A172 (cell line): ENCODE measurements at regions not wholly inside any gene's neighbourhood (a gene's known extent, or its start where the extent isn't known, plus 50 kb on each side); places are given as distances from the start of the nearest gene placed in this dataset.
"Not testable (repeated sequence)": the region's sequence is repeated elsewhere in the genome, so short reads cannot be mapped to it uniquely, and the experiment has no call there.

Experiments used
- DNase-seq: peaks from one replicate; pipeline ENCODE4 v3.0.0-alpha.2; 2015; ENCODE audit warnings: low spot score

- no peak for DNase-seq
Measured at GRCh38 chr6:27624694-27625262, 151.9 kb upstream of the ZNF184 start.

DNA sequence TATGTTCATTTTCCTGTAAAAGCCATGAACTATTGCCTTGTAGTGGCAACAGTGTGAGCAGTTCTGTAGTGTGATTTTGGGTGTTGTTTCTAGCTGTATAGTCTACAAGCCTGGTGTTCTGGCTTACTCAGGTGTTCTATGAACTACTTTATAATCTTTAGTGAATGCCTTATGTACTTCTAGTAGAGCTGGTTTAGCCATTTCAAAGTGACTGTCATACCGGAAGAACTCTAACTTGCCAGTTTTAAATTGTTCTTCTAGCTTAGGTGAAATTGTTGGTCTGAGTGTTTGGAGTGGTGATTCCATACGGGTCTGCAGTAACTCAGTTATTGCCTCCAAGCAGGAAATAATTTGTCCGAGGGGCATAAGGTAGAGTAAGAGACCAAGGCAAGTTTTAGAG lies 150.2 kb upstream of the ZNF184 start:
- DNase-seq, result no peak

GRCh38 chr6:27619436-27619835 lies 146.5 kb upstream of the ZNF184 start:
- no peak for DNase-seq

GRCh38 chr6:27617700-27618689 lies 145.1 kb upstream of the ZNF184 start:
- peak; percentile 68 for DNase-seq

GRCh38 chr6:27617046-27617687 lies 144.3 kb upstream of the ZNF184 start:
- DNase-seq, result peak; percentile 33

- no peak for DNase-seq
Measured at GRCh38 chr6:27616328-27617045, 143.6 kb upstream of the ZNF184 start.

DNA sequence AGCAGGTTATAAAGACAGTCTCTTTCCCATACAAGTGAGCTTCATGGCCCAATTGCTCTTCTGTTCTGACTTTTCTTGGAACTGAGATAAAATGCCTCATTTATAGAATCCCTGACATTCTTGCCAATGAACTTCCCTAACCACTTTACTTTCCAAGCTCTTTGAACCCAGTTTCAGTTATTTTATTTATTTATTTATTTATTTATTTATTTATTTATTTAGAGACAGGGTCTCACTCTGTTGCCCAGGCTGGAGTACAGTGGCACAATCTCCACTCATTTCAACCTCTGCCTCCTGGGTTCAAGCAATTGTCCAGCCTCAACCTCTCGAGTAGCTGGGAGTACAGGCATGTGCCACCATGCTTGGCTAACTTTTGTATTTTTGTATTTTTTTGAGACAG lies 138.5 kb upstream of the ZNF184 start:
- no peak for DNase-seq

- peak; percentile 63 for DNase-seq
Measured at GRCh38 chr6:27608916-27609883, 136.3 kb upstream of the ZNF184 start.

DNA sequence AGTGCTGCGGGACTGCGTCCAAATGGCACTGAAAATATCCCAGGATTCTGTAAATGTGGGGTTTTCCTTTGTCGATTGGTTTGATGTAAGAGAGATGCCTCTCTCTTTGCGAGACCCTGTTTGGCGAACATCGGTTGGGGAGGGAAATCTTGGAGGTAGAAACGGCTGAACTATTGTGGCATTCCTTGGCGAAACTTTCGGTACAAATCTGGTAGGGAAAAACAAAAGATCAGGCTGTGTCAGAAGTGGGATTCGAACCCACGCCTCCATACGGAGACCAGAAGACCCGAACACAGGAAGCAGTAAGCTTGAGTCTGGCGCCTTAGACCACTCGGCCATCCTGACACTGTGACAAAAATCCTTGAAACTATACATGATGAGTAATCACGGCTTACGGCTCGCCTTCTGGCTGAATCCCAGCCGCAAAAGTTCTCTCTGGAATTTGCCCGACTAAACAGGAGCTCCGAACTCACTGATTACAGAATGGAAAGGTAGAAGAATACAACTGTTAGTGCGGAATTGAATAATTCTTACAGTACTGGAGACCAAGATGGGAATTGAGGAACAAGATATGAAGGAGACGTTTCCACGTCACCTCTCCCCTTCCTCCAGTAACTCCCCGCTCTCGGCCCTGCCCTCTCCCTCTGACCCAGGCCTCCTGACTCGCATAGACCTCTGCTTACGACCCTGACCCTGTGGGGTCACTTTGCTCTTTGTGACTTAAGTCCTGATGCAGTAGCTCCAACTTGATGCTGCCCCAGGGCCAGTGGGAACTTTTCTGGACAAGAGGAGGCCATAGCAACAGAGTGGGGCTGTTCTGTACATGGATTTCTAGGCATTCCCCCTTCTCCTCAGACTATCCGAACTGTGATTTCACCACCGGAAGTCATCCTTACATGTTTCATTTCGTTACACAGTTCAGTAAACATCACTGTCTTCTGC lies 132.8 kb upstream of the ZNF184 start:
- DNase-seq, result peak; percentile 92

DNA sequence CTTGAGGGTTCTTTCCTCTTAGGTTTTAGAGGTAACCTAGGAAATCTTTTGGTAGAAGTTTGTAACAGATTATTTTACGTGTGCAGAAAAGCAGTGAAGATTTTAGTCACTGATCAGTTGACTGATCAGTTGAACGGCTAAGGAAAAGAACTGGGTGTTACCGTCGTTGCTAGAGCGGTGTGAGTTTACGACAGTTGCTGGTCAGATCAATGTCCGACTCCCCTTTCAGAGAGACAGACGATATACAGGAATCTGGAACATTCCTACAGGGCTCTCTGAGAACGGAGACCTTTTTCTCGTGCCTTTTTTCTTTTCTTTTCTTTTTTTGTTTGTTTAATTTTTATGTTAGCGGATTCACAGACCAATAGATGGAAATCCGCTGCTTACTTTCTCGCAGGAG lies 132.1 kb upstream of the ZNF184 start:
- peak; percentile 32 for DNase-seq

DNA sequence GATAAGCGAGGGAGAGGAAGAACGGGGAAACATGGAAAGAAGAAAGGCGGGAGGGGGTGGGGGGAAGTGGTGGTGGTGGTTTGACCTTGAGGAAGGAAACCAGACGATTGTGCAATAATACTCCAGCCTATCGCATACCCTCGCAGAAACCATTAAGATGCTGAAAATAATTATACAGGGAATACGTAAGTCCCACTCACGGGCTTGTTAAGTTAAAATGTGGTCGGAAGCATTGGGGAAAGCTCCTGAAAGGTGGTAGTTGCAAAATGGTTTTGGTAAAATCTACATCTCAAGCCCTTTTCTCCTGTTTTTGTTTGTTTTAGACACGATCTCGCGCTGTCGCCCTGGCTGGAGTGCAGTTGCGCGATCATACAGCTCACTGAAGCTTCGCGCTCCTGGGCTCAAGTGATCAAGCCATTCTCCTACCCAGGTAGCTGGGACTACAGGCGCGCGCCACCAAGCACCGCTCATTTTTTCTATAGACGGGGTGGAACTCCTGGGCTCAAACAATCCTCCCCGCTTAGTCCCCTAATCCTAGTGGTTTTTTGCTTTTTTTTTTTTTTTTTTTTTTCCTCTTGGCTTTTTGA lies 128.9 kb upstream of the ZNF184 start:
- DNase-seq, result no peak

DNA sequence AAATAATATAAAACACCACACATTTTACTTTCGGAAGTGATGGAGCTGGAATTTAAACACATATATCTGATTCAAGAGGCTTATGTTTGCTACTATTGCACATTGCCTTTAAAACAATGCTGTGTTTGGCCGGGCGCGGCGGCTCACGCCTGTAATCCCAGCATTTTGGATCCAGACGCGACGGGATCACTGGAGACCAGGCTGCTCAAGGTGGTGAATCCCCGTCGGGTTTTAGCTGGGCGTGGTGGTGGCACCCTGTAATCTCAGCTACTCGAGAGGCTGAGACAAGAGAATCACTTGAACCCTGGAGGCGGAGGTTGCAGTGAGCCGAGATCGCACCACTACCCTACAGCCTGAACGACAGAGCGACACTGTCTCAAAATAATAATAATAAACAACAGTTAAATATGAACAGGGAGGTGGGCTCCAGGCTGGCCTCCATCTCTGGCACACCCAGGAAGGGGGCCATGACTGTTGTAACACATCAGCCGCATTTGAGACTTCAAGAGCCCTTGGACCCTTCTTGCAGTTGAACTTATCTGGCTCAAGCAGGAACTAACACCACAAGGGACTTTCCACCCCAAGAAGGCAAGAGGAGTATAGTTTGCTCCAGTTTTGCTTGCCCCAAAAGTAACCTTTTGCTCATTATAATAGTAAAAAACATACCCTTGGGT lies 127.1 kb upstream of the ZNF184 start:
- DNase-seq, result no peak

- DNase-seq, result not testable (repeated sequence)
Measured at GRCh38 chr6:27597031-27597567, 124.2 kb upstream of the ZNF184 start.

DNA sequence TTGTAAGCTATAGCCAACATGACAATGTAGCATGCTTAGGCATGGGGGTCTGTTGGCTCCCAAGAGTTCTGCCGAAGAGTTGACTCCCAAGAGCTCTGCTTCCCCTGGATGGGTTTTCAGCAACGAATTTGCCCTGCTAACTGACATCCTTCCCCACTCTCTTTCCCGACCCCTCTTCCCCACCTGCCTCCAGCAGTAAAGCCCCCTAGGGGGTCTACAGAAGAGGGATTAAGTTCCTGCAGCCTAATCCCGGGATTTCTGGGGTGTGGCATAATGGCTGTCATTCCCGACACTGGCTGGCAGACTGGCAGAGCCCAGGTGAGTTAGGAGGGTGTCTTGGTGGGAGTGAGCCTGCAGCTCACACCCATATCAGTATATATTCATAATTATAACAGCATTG lies 121.0 kb upstream of the ZNF184 start:
- DNase-seq, result no peak

DNA sequence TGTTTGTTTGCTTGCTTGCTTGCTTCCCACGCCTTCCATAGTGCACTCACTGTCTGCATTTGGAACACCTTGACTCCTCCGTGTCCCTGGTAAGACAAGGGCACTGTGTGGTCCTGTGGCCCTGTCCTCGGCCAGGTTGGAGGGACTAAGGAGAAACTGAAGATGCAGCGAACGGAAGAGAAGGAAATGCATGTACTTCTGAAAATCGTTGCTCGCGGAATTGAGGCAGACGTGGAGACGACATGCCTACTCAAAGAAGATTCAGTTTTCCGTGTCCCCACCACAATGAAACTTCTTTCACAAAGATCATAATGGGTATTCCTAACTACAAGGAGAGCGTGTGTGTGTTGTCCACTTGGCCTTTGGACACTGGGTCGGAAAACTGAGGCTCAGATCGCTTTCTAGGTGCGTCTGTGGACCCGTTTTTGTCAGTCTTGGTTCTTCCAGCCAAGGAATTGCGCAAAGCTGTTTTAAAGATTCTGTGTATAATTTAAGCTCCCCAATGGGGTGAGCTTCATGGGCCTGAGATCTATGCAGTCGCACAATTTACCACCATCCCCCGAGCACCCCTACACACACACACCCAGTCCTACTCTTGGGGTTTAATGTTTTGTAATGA lies 120.4 kb upstream of the ZNF184 start:
- DNase-seq, result no peak

DNA sequence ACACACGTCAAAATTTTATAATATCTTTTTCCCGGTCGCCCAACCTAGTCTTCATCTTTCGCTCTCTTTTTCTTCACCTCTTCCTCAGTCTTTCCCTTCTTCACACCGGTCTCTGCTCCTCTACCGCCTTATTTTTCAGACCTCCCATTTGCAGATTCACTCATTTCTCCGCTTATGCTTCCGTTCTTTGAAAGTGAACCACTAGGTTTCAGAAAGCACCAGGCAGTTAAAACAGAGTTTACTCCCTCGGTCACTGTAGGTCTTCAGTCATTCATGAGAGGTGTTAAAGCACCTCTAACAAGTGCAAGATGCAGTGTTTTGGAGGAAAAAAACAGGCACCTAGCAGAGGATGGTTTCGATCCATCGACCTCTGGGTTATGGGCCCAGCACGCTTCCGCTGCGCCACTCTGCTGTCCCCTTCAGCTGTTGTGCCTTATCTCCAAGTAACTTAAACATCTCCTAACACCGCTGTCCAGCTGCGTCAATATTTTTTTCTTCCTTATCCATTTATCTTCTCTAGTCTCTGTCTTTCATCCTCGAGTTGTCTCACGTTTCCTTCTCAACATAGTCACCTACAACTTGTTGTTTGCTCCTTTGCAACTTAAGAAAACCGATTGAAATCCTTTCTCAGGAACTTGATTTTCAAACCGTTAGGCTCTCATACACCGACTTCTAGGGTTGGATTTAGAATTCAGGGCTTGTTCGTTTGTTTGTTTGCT lies 119.7 kb upstream of the ZNF184 start:
- peak; percentile 87 for DNase-seq
